ENCODE measurements at regions not wholly inside any gene's neighbourhood (a gene's known extent, or its start where the extent isn't known, plus 50 kb on each side); places are given as distances from the start of the nearest gene placed in this dataset.

DNA sequence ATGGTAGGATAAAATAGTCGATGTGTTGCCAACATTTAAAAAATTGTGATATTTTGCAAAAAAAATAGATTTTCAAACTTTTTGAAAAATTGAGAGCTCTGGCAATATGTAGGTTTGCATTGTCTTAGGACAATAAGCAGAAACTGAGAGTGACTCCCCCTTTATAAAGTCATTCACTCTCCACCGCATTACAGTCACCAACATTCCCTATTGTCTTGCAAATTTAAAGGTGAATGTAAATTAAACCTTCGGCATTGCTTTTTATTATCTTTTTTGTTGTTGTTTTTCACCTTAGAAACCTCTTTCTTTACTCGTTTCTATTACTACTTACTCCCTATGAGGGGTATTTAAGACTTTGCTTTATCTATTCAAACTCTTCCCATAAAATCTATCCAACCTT lies 944.2 kb downstream of the DTWD2 start:
- BruUV-seq (replicated peaks), result no TSS peak

More for the DNA sequence above, 944.2 kb downstream of the DTWD2 start:
- Histone ChIP-seq H3K4me2 (ENCODE audit: control insufficient read depth, insufficient read depth) (no peak overlapping the region), H3K4me1 (ENCODE audit: control insufficient read depth, insufficient read depth, low read length) (no peaks in the 10 kb centered on the region), H3K27me3 (replicated peaks in 1 of 2; ENCODE audit: control insufficient read depth in 2 of 2, insufficient read depth in 2 of 2, low read length in 1 of 2) (no peaks in the 10 kb centered on the region), H4K20me1 (ENCODE audit: control insufficient read depth, insufficient read depth) (no peaks in the 10 kb centered on the region), H3K27ac (ENCODE audit: control insufficient read depth, insufficient read depth) (no peak overlapping the region), H3K9ac (ENCODE audit: control insufficient read depth, insufficient read depth, low read length) (no peak overlapping the region), H2AFZ (ENCODE audit: control insufficient read depth, low read depth, low read length) (no peak overlapping the region), H3K79me2 (ENCODE audit: control insufficient read depth, insufficient read depth, low read length) (no peaks in the 10 kb centered on the region), H3K9me3 (replicated peaks; ENCODE audit: control insufficient read depth, insufficient read depth, low read length) (no peaks in the 10 kb centered on the region), H3K36me3 (ENCODE audit: control insufficient read depth in 2 of 2, insufficient read depth in 2 of 2, low read length in 1 of 2) (no peaks in the 10 kb centered on the region), H3K4me3 (no peak overlapping the region)
- ATAC-seq (no peak), DNase-seq (ENCODE audit: low read depth, low spot score) (no peak), FAIRE-seq (no peak)
- ChIA-PET CTCF (no interaction called here), RAD21 (ENCODE audit: unreplicated experiment) (no interaction called here), SMC1A (ENCODE audit: uncharacterized antibody, unreplicated experiment) (no interaction called here), POLR2A (no interaction called here)
- 9% methylated on average over 4 of the region's 4 CpGs for whole genome bisulfite sequencing (ENCODE audit: insufficient coverage, insufficient replicate concordance, low lambda C conversion rate, missing lambda C conversion rate)
- TF ChIP-seq NRF1 (conservative IDR thresholded peaks at IDR 0.05; ENCODE audit: low read depth, low read length) (no peak), NR2C1 (IDR thresholded peaks at IDR 0.05) (no peak), LARP7 (IDR thresholded peaks at IDR 0.05) (no peak), ATF7 (IDR thresholded peaks at IDR 0.05; ENCODE audit: low read depth) (no peak), RUNX3 (IDR thresholded peaks at IDR 0.05; ENCODE audit: low read length) (no peak), SREBF2 (IDR thresholded peaks at IDR 0.05; ENCODE audit: low read length) (no peak), FOS (IDR thresholded peaks at IDR 0.05; ENCODE audit: borderline replicate concordance, extremely low read depth, insufficient read length) (no peak), ELK1 (IDR thresholded peaks at IDR 0.05; ENCODE audit: low read depth, low read length) (no peak), ESRRA (IDR thresholded peaks at IDR 0.05; ENCODE audit: low read length) (no peak), SPI1 (IDR thresholded peaks at IDR 0.05; ENCODE audit: borderline replicate concordance, insufficient read depth, low read depth, low read length) (no peak), NR2F1 (conservative IDR thresholded peaks at IDR 0.05) (no peak), SMARCA5 (IDR thresholded peaks at IDR 0.05) (no peak), SUPT20H (IDR thresholded peaks at IDR 0.05; ENCODE audit: borderline replicate concordance, control insufficient read depth, low read depth, low read length) (no peak), MEF2B (IDR thresholded peaks at IDR 0.05; ENCODE audit: partially characterized antibody, poor library complexity, severe bottlenecking) (no peak), STAT3 (IDR thresholded peaks at IDR 0.05; ENCODE audit: low read depth, low read length) (no peak), E2F8 (IDR thresholded peaks at IDR 0.05; ENCODE audit: low read depth, partially characterized antibody) (no peak), STAT1 (conservative IDR thresholded peaks at IDR 0.05) (no peak)
- TF ChIP-seq, protein P1, sequence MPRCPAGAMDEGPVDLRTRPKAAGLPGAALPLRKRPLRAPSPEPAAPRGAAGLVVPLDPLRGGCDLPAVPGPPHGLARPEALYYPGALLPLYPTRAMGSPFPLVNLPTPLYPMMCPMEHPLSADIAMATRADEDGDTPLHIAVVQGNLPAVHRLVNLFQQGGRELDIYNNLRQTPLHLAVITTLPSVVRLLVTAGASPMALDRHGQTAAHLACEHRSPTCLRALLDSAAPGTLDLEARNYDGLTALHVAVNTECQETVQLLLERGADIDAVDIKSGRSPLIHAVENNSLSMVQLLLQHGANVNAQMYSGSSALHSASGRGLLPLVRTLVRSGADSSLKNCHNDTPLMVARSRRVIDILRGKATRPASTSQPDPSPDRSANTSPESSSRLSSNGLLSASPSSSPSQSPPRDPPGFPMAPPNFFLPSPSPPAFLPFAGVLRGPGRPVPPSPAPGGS (IDR thresholded peaks at IDR 0.05; ENCODE audit: borderline replicate concordance, insufficient read depth, low read depth, low read length, poor library complexity, severe bottlenecking), result no peak
- TF ChIP-seq, protein P2, sequence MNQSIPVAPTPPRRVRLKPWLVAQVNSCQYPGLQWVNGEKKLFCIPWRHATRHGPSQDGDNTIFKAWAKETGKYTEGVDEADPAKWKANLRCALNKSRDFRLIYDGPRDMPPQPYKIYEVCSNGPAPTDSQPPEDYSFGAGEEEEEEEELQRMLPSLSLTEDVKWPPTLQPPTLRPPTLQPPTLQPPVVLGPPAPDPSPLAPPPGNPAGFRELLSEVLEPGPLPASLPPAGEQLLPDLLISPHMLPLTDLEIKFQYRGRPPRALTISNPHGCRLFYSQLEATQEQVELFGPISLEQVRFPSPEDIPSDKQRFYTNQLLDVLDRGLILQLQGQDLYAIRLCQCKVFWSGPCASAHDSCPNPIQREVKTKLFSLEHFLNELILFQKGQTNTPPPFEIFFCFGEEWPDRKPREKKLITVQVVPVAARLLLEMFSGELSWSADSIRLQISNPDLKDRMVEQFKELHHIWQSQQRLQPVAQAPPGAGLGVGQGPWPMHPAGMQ (IDR thresholded peaks at IDR 0.05; ENCODE audit: borderline replicate concordance), result no peak
- in situ Hi-C loops (cut with MboI) (no loop called here), intact Hi-C loops (cut with micrococcal nuclease; ENCODE audit: unreplicated experiment) (no loop called here)

All from GM12878 (cell line).